ENCODE measurements at regions not wholly inside any gene's neighbourhood (a gene's known extent, or its start where the extent isn't known, plus 50 kb on each side); places are given as distances from the start of the nearest gene placed in this dataset.

DNA sequence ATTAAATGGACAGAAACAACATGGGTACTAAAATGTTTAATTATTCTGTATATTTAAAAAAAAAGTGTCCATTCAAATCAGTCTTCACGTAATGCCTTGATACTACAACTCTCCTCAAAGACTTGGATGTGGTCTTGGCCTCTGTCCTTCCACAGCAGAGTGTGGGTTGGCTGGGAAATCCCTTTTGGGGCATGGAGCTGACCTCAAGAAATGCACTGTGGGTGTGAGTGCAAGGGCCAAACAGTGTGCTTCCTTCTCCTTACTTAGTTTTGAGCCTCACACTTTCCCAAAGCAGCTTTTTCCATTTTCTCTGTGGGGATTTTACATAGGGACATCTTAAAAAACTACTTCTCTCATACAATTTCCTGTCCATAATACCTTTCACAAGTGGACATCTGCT is 607.4 kb downstream of the EFNB2 start:
- DNase-seq (ENCODE audit: low spot score) = no peak

DNA sequence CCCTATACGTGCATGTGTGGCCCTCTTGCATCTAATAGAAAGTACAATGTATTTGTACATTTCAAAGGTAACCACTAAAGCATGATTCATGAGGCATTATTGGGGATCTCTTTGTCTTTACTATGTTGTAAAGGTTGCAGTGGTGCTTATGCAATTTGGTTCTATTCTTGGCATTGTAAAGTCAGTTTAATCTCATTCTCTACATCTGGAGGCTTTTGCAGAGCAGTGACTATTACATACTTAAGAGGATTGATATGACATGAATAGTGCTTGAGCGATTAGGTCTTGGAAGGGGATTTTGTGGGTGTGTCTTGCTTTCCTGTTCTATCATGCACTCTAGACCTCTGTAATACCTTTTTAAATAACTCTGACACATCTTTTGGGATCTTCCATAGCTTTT is 610.0 kb downstream of the EFNB2 start:
- no peak for DNase-seq (ENCODE audit: low spot score)

DNA sequence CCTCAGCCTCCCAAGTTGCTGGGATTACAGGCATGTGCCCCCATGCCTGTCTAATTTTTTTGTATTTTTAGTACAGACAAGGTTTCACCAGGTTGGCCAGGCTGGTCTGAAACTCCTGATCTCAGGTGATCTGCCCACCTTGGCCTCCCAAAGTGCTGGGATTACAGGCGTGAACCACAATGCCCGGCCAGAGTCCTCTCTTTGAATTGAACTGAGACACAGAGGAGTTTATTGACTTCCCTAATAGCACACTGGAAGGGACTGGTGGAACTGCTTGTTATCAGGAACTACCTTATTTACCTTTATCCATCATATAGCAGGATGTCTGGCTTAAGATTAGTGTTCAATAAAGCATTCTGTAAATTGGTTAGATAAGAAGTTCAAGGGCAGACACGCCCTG is 613.8 kb downstream of the EFNB2 start:
- DNase-seq (ENCODE audit: low spot score) = no peak

DNA sequence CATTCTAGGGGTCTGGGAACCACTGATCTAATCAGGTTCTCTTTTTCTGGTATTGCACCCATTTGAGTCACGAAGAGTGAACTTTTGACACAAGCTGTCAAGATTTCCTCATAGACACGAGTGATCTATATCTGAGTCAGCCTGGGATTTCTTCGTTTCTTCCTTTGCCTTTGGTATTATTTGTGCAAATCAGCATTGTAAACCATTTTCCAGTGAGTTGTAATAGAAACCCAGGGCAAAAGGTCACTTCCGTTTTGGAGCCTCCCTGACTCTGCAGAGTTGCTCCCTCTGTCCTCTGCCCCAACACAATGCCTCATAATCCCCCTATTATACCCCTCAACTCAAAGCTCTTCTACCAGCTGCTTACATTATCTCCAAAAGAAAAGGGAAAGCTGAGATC is 615.1 kb downstream of the EFNB2 start:
- DNase-seq (ENCODE audit: low spot score) = no peak

DNA sequence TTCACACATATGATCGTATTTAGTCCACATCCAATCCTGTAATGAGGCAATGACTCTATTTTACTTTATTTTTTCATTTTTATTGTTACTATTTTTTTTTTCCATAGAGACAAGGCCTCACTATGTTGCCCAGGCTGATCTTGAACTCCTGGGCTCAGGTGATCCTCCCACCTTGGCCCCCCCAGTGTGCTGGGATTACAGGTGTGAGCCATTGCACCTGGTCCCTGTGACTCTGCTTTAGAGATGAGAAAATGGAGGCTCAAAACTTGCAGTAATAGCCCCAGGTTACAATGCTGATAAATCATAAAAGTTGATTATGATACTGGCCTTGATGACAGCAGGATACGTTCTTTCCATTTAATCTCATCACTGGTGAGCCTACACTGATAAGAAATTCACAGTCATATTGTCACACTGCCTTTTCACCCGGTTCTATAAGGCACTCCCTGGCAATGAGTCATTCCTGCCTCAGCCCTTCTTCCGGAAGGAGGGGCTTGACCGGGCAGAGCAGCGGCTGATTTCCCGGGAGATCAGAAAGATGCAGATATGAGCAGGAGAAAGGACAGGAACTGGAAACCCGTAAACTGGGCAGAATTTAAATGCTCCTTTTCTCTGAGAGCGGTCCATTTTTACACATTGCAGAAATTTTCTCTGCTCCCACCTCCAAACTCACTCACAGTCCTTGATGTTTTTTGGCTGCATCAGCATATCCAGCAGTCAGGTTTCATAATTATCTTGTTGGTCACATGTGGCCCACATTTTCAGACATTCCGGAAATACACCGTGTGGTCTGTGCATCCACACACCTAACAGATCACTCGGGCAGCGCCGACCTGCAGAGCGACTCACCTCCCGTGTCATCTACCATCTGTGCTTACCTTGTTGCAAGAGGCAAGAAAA is 616.4 kb downstream of the EFNB2 start:
- DNase-seq (ENCODE audit: low spot score) = no peak

DNA sequence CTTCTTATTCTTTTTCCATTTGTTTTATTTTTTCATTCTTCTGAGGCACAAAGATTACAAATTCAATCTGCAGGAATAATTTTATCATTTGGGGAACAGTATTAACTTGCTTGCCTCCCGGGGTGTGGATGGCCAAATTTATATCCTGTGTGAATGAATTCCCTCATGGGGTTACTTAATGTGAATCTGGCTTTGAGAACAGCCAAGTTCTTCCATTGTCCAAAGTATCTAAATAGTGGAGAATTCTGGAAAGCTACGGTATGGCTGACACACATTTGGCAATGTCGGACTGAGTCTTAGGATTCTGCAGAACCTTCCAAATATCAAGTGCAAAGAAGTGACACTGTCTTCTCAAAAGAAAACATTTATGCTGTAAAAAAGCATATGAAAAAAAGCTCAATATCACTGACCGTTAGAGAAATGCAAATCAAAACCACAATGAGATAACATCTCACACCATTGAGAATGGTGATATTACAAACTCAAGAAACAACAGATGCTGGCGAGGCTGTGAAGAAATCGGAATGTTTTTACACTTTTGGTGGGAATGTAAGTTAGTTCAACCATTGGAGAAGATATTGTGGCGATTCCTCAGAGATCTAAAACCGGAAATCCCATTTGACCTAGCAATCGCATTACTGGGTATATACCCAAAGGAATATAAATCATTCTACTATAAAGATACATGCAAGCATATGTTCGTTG is 620.2 kb downstream of the EFNB2 start:
- DNase-seq (ENCODE audit: low spot score) = no peak

DNA sequence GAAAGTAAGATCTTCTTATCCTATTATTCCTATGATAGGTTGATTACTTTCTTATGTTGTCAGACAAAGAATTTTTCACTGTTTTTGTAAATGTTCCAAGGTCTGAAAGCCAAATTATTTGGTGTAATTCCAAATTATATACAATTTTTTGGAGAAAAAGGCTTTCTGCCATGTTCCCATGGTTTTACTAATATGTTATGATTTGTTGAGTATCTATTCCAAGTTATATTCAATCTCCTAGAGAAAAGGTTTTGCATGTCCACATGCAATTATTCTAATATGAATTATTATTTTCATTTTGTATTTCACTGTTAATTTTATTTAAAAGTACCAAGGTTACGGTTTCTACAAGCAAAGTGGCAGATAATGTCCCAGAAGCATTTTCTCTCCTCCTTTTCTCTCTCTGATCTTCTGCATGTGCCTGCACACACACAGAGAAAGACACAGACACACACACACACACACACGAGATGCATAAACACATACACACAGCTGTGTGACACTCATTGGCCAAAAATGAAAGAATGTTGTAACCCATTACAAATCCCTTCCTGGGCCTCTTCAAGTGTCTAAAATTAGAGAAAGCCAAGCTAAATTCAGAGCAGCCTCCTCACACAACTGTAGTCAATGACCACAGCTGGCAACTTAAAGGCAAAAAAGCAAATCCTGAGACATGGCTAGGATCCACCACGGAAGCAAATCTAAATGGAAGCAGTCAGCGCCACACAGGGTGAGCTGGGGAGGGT is 621.0 kb downstream of the EFNB2 start:
- no peak for DNase-seq (ENCODE audit: low spot score)

DNA sequence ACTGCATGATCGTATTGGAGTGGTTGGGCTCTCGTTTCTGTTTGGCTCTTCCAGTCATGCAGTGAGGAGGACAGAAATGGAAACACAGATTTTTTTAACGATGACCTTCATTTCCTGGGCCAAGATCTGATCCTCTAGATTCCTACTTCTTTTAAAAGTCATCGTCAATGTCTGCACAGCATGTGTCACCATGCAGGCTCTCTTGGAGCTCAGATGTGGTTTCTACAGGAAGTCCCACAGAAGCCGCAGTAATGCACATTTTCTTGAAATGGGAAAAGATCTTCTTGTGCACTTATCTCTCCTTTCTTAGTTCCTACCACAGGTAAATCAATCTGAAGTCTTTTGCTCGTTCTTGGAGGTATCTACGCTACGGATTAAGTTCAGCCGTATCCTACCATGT is 626.9 kb downstream of the EFNB2 start:
- DNase-seq (ENCODE audit: low spot score) = peak; percentile 8

DNA sequence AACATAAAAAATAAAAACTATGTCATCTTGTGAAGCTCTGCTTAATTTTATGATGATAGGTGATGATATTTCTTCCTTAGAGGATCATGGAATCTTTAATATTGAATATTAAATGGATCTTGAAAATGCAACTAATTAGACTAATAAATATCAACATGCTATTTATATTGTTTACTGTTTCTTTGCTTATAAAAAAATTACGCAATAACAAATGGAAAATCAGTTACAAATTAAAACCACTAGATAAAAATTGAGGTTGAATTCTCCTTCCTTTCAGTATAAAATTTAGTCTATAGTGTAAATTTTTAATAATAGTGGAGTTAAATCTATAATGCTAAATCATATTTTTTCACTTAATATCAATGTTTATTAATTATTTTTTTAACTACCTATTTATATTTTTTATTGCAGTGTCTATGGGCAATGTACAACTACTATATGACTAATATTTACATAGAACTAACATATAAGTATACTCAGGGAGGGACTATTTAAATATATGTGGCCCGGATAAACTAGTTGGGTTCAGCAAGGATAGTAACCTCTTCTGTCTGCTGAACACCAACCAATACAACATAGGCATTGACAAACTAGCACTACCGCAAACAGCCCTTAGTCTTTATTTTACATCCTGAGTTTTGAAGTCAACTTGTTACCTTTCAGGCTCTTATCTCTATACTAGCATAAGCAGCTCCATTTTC is 628.0 kb downstream of the EFNB2 start:
- DNase-seq (ENCODE audit: low spot score) = no peak

DNA sequence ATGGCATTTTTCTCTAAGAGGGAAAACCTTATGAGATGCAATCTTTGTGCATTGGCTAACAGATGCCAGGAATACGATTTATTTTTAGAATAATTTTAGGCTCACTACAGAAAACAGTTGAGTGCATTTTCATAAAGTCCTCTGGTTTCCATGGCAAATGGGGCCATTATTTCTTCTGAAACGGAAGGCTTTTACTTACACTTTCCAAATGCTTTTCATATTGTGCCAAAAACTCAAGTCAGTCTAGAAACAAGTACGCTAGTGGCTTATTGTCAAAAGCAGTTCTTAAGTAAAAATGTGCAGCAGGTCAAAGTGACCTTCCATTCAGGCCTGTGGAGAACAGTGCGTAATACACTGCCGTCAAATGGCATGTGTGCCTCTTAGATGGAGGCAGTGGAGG is 628.7 kb downstream of the EFNB2 start:
- no peak for DNase-seq (ENCODE audit: low spot score)

DNA sequence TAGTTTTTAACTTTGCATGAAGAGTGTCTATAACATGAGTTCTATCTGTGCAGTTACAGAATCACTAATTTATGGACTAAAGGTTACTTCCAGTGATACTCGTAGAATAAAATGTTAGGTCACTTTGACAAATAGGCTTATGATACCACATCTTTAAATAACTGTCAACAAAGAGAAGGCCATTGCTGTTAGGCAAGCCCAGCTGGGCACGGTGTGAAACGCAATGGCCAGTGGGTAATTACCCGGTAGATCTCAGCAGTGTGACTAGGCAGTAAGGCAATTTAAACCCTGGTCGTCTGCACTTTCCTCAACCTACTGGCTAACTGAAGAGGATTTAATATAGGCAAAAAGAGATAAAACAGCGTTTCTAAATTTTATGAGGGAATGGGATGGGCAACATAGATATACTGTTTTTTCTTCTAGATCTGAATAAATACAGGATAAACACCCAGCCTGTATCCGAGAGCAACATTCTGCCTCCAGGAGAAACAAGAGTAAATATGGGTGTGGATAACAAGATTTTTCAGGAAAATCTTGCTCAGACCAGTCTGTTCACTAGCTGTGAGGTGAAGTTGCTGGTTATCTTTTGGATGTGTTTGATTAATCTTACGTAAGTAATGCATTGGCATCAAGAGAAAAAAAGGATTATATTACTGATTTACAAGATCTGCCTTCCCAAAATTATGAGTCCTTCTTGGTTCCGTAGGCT is 631.3 kb downstream of the EFNB2 start:
- DNase-seq (ENCODE audit: low spot score) = no peak

DNA sequence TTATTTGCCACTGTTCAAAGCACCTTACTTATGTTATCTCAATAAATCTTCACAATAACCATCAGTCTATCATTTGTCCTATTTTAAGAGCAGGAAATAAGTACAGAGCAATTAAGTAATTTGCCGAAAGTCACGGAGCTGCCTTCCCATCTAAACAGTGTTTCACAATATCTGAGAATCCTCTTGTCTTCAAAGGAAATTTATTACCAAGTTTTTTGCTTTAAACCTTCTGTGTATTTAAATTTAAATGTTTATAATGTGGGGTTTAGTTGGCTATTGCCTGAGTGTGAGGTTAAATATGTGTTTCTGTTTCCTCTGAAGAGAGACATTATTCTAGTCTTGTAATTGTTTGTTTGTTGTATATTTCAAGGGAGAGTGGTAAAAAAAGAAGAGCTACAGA is 633.1 kb downstream of the EFNB2 start:
- no peak for DNase-seq (ENCODE audit: low spot score)

DNA sequence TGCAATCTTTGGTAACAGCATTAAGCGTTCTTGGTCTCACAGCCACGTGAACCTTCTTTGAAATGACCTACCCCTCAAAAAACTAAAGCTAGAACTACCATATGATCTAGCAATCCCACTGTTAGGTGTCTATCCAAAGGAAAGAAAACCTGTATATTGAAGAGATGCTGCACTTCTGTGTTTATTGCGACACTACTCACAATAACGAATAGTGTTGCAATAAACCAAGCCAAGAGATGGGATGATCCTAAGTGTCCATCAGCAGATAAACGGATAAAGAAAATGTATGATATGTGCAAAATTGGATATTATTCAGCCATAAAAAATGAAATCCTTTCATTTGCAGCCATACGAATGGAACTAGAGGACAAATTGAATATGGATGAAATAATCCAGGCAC is 637.9 kb downstream of the EFNB2 start:
- no peak for DNase-seq (ENCODE audit: low spot score)

DNA sequence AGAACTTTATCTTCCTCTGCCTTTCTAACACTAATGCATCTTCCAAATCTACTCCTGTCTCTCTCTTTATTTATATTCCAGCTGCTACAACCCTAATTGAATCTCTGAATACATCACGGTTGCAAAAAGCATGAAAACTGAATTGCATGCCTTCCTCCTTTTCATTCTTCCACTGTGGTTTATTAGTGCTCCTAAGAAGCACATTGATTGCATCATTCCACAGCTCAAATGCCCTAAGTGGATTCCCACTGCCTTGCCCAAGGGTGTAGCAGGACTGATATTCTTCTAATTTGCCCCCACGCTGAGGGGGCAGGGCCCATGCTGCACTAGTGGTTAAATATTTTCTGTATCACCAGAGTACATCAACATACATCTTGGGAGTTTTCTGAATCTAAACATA is 640.8 kb downstream of the EFNB2 start:
- DNase-seq (ENCODE audit: low spot score) = no peak

DNA sequence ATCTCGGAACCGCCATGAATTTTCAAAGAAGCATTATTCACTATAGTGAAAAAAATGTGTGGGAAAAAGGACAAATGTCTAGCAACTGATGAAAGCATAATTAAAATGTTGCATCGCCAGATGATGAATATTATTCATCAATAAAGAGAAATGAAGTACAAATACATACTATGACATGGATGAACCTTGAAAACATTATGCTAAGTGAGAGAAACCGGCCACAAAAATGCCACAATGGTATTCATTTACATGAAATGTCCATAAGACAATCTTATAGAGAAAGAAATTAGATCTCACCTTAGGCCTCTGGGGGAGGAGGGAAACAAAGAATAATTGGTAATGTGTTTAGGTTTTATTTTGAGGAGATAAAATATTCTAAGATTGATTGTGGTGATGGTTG is 645.0 kb downstream of the EFNB2 start:
- DNase-seq (ENCODE audit: low spot score) = no peak

DNA sequence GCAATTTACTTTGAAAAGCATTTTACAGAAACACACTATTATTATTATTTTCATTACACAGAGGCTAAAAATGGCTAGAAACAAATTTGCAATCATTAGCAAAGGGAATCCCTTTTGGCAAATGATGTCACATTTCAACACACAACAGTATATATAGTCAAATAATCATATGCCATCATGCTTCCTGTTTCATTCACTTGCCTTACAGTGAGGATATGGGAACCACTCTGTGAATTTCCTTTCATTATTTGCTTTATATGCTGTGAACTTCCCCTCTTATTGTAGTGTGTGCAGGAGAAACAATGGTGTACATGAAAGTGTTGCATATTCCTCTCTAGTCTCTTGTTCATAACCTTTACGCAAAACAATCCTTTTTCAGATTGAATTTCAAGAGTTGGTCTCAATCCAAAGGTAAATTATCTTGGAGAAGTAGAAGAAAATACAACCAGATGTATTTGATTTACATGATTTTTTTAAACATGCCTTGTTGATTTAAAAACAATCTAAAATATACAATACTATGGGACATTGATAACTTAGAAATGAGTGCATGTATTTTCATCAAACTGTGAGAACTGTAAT is 657.3 kb downstream of the EFNB2 start:
- no peak for DNase-seq (ENCODE audit: low spot score)

DNA sequence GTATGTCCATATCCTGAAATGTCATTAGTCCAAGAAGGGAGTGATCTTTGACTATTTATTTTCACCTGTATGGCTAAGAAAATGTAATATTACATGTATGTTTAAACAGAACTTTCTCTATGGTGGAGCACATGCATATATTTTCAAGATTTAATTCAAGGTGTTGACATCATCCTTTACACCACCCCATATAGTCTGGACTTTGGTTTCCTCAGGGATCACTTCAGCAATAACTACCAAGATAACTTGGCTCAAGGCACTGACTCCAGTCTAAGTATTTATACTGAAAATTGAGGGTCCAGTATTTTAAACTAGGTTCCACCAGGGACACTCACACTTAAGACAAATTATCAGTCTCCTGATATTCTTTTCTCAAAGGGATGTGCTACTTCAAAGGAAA is 660.6 kb downstream of the EFNB2 start:
- no peak for DNase-seq (ENCODE audit: low spot score)

DNA sequence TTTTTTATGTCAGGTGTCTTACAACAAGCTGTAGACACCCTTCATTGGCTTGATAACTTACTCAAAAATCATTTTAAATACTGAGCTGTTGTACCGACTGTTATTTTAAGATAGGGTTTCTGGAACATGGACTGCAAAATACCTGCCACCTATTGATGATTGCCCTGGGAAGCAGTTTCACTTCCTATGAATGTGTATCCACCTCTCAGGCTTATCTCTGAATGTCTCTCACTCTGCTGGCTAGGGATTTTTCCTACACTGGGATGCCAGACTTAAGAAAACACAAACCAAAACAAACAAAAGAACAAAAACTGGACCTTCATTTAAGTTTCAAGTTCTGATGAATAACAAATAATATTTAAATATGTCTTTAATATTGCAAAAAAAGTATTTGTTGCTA is 663.7 kb downstream of the EFNB2 start:
- DNase-seq (ENCODE audit: low spot score) = no peak

DNA sequence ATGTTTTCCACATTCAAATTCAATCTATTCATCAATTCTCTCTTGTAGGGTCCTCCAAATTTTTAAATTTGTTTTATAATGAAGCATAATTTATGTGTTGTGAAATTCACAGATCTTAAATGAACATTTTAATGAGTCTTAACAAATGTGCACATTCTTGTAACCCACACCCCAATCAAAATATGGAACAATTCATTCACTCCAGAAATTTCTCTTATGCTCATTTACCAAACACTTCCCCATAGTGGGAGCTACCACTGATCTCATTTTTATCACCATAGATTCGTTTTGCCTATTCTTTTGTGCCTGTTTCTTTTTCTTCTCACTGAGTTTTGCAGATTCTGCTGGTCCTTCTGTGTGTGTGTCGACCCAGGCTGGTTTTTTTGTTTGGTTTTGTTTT is 664.1 kb downstream of the EFNB2 start:
- DNase-seq (ENCODE audit: low spot score) = no peak

DNA sequence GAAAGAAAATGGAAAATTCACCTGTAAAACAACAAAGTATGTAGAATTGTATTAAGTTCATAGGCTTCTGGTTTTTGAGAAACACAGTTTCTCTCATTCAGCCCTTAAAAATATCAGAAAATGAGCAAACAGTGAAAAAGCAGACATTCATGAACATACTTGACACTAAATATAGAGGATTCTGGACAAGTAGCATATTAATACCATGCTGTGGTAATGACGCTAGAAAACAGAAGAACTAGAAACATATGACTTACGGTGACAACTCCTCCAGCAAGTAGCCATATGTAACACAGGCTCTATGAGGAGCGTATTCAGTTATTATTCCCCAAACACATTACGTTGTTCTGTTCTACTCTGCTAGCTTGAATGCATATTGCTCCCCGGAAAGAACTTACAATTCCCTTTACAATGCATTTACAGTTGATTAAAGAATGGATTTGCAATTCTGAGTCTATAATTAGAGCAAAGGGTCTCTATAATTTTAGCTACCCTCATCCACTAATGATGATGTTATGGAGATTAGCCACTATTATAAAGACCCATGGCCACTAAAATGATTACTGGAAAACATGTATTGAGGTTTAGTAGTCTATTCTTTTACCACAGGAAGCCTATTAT is 672.1 kb downstream of the EFNB2 start:
- no peak for DNase-seq (ENCODE audit: low spot score)

DNA sequence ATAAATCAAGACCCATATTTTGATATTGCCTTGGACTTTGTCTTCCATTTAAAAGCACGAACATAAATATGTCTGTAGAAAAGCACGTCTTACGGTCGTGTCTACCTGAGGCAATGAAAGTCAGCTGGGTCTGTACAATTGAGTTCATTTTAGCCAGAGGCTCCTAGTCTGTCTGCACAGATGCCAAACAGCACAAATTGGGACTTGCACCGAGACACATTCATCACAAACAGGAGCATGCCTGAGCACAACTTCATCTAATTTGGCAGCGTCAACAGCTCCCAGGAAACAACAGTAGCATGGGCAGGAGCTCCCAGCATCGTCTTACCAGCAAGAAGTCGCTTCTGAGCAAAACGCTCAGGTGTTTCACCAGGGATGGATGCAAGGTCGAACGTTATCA is 687.0 kb downstream of the EFNB2 start:
- DNase-seq (ENCODE audit: low spot score) = no peak
